ENCODE measurements at regions not wholly inside any gene's neighbourhood (a gene's known extent, or its start where the extent isn't known, plus 50 kb on each side); places are given as distances from the start of the nearest gene placed in this dataset.

- ChIA-PET POLR2A (no interaction called here), CTCF (ENCODE audit: low intra/inter-chr PET ratio) (no interaction called here)
- no peak overlapping the region for H2AFZ ChIP-seq (ENCODE audit: low read depth, low read length)
- H3K79me2 ChIP-seq (ENCODE audit: control insufficient read depth, insufficient read depth, low read length) = no peaks in the 10 kb centered on the region
- no peak overlapping the region for H3K9ac ChIP-seq (ENCODE audit: insufficient read depth in 1 of 2, low read depth in 2 of 2, low read length in 2 of 2)
- H3K27me3 ChIP-seq (ENCODE audit: control insufficient read depth in 2 of 2, insufficient read depth in 2 of 2, low read length in 2 of 2) = no peaks in the 10 kb centered on the region
- no peaks in the 10 kb centered on the region for H4K20me1 ChIP-seq (replicated peaks; ENCODE audit: control insufficient read depth, insufficient read depth, low read length)
- 54% methylated on average over 3 of the region's 3 CpGs for WGBS (ENCODE audit: insufficient coverage, low coverage, missing lambda C conversion rate)
- no peak for FAIRE-seq
- H3K4me3 ChIP-seq = no peak overlapping the region
- no peaks in the 10 kb centered on the region for H3K9me1 ChIP-seq (ENCODE audit: control insufficient read depth, insufficient read depth, low read length)
- intact Hi-C loops (cut with micrococcal nuclease) = no loop called here
- H3K9me3 ChIP-seq (replicated peaks; ENCODE audit: control insufficient read depth, insufficient read depth, low read depth, low read length) = no peaks in the 10 kb centered on the region; the same call in 1 of the 2 replicates
- no peak overlapping the region for H3K27ac ChIP-seq (ENCODE audit: extremely low read depth, low read depth, low read length)
- BruUV-seq (replicated peaks) = no TSS peak
- no peak for ATAC-seq
- H3K4me1 ChIP-seq (replicated peaks in 1 of 2; ENCODE audit: control insufficient read depth in 2 of 2, insufficient read depth in 2 of 2, low read length in 2 of 2) = peaks cover 0 to 5% of the 10 kb centered on the region in 2 experiments; a peak in 1 of 5 replicates
- no peak for DNase-seq (ENCODE audit: extremely low read depth in 1 of 4, low spot score in 3 of 4)
- in situ Hi-C loops (cut with MboI) = no loop called here
- H3K4me2 ChIP-seq (ENCODE audit: insufficient read depth, low read length) = no peak overlapping the region
- no peaks in the 10 kb centered on the region for H3K36me3 ChIP-seq (ENCODE audit: control insufficient read depth, insufficient read depth, low read length)
- TF ChIP-seq TAL1 (IDR thresholded peaks at IDR 0.05) = no peak
- no peak for TF ChIP-seq EP300 (IDR thresholded peaks at IDR 0.05; ENCODE audit: low read length)
- no peak for TF ChIP-seq ZFX (CRISPR knock-in tag; IDR thresholded peaks at IDR 0.05)
- TF ChIP-seq, protein P1, sequence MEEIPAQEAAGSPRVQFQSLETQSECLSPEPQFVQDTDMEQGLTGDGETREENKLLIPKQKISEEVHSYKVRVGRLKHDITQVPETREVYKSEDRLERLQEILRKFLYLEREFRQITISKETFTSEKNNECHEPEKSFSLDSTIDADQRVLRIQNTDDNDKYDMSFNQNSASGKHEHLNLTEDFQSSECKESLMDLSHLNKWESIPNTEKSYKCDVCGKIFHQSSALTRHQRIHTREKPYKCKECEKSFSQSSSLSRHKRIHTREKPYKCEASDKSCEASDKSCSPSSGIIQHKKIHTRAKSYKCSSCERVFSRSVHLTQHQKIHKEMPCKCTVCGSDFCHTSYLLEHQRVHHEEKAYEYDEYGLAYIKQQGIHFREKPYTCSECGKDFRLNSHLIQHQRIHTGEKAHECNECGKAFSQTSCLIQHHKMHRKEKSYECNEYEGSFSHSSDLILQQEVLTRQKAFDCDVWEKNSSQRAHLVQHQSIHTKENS (CRISPR knock-in tag; IDR thresholded peaks at IDR 0.05) = no peak
- no peak for TF ChIP-seq ZNF668 (CRISPR knock-in tag; IDR thresholded peaks at IDR 0.05)
- no peak for TF ChIP-seq EP400 (IDR thresholded peaks at IDR 0.05)
- no peak for TF ChIP-seq JUN (IDR thresholded peaks at IDR 0.05; ENCODE audit: borderline replicate concordance, low read depth, low read length)
- TF ChIP-seq JUN (CRISPR knock-in tag; IDR thresholded peaks at IDR 0.05; ENCODE audit: borderline replicate concordance) = no peak
- TF ChIP-seq SLC30A9 (CRISPR knock-in tag; IDR thresholded peaks at IDR 0.05) = no peak
- no peak for TF ChIP-seq ZNF408 (CRISPR knock-in tag; IDR thresholded peaks at IDR 0.05; ENCODE audit: low read depth)
- no peak for TF ChIP-seq ZNF143 (CRISPR knock-in tag; IDR thresholded peaks at IDR 0.05)
- no peak for TF ChIP-seq MAFF (IDR thresholded peaks at IDR 0.05; ENCODE audit: low read length)
- TF ChIP-seq, protein P2, sequence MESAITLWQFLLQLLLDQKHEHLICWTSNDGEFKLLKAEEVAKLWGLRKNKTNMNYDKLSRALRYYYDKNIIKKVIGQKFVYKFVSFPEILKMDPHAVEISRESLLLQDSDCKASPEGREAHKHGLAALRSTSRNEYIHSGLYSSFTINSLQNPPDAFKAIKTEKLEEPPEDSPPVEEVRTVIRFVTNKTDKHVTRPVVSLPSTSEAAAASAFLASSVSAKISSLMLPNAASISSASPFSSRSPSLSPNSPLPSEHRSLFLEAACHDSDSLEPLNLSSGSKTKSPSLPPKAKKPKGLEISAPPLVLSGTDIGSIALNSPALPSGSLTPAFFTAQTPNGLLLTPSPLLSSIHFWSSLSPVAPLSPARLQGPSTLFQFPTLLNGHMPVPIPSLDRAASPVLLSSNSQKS (CRISPR knock-in tag; IDR thresholded peaks at IDR 0.05) = no peak
- no peak for TF ChIP-seq TBL1XR1 (IDR thresholded peaks at IDR 0.05; ENCODE audit: low read length in 2 of 2)
- no peak for TF ChIP-seq ZNF511 (CRISPR knock-in tag; IDR thresholded peaks at IDR 0.05)
- TF ChIP-seq ZNF277 (CRISPR knock-in tag; IDR thresholded peaks at IDR 0.05; ENCODE audit: borderline replicate concordance) = no peak
- no peak for TF ChIP-seq SIN3B (IDR thresholded peaks at IDR 0.05; ENCODE audit: low read depth)
- TF ChIP-seq, protein P3, sequence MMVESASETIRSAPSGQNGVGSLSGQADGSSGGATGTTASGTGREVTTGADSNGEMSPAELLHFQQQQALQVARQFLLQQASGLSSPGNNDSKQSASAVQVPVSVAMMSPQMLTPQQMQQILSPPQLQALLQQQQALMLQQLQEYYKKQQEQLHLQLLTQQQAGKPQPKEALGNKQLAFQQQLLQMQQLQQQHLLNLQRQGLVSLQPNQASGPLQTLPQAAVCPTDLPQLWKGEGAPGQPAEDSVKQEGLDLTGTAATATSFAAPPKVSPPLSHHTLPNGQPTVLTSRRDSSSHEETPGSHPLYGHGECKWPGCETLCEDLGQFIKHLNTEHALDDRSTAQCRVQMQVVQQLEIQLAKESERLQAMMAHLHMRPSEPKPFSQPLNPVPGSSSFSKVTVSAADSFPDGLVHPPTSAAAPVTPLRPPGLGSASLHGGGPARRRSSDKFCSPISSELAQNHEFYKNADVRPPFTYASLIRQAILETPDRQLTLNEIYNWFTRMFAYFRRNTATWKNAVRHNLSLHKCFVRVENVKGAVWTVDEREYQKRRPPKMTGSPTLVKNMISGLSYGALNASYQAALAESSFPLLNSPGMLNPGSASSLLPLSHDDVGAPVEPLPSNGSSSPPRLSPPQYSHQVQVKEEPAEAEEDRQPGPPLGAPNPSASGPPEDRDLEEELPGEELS (CRISPR knock-in tag; IDR thresholded peaks at IDR 0.05; ENCODE audit: borderline replicate concordance) = no peak
- no peak for TF ChIP-seq PPARD (CRISPR knock-in tag; IDR thresholded peaks at IDR 0.05)
Observed at GRCh38 chrX:39952989-39953388, 144.8 kb downstream of the BCOR start.
